GM21737 (cell line): ENCODE measurements at regions not wholly inside any gene's neighbourhood (a gene's known extent, or its start where the extent isn't known, plus 50 kb on each side); places are given as distances from the start of the nearest gene placed in this dataset.
"Not testable (repeated sequence)": the region's sequence is repeated elsewhere in the genome, so short reads cannot be mapped to it uniquely, and the experiment has no call there.

ENCODE experiments used
- ATAC-seq: cut with Tn5 transposase; IDR thresholded peaks from one replicate; pipeline ENCODE4 v1.9.1; 2021; ENCODE audit warnings: mild to moderate bottlenecking, moderate library complexity; ENCODE audit not compliant: unreplicated experiment

DNA sequence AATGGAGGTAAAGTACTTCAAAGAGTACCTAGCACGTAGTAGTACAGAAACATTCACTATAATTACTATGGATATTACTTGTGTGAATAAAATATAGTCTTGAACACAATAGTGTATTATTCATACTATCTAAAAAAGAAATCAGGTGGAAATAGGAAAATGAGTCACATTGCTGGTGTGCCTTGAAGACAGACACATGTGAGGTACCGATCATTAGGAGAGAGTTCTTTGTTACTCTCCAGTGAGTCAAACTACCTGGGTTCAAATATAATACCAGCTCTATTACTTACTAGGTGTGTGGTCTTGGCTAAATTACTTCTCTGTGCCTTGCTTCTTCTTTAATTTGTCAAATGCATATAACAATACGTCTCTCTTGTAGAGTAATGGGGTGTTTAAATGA is 50.8 kb upstream of the BEND6 start:
- ATAC-seq = no peak

DNA sequence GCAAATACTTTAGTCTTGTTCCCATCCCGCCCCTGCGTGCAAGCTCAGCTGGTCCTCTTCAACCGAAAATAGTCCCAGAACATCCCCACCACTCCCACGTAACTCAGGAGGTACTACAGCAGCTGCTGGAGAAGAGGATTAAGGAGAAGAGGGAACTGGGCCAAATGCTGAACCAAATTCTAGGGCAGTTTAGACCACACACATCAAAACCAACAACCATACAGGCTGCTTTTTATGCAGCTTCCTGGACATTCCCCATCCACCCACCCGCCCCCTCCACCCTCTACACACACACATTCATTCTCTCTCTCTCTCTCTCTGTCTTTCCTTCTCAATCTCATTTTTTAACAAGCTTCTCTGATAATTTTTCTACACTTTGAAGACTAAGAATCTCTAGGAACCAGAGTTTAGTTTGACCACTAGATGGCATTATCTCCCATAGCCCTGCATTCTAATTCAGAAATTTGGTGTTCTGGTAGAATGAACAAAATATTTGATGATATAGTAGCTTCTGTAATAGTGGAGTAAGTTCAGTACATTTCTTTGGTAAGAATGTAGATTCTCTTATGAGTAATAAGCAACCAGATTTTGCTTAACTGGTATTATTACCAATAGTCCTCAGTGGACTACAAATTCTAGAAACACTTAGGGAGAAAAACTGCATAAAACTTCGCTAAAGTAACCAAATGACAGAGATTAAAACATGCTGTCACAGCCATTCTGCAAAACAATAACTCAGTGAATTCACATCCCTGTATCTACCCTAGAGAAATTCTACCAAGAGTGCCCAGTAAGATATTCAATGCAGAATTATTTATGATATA is 52.1 kb upstream of the BEND6 start:
- ATAC-seq = no peak

- ATAC-seq = no peak
Observed at GRCh38 chr6:56900784-56901183, 54.1 kb upstream of the BEND6 start.

GRCh38 chr6:56899753-56900152 is 55.2 kb upstream of the BEND6 start:
- ATAC-seq = no peak

GRCh38 chr6:56899311-56899710 is 55.6 kb upstream of the BEND6 start:
- no peak for ATAC-seq

DNA sequence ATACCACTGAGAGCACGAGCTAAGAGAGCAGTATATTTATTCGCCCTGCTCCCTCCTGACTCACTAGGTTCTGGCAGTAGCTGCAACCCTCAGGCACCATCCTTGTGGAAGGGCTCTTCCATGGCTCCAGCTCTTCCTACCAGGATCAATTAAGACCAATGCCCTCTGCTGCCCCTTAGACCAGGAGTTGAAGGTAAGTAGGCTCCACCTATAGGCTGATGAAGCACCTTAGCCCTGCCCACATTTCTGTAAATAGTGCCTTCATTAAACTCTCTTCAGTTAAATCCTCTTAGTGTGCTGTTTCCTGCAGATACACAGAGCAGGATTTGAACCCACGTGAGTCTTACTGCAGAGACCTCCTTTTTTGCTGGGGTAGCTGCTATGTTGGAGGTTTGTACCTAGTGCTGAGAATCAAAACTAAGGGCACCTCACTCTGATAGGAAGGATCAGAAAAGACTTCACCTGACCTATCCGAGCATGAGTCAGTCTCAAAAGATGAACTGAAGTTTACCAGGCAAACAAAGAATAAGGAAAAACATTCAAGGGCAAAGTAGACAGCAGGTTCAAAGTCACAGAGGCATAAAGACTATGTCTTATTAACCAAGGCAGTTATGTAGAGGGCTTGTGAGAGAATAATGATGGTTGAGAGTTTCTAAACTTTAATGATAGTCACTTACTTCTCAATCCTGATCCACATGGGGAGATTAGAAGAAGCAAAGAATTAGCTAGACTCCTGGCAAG is 56.9 kb upstream of the BEND6 start:
- ATAC-seq = no peak

DNA sequence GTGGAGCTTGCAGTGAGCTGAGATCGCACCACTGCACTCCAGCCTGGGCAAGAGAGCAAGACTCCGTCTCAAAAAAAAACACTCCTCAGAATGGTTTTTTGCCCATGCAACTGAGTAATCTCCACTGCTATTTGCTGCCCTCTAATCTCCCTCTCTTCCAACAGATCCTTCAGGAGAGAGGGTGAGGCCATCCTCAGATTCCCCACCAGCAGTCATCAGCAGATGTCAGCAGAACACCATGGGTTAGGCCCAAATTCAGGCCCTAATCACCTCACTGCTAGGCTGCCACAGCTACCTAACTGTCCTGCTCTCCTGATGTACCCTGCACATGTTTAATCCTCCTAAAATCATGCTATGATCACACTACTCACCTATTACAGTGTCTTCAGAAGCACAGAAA is 63.2 kb upstream of the BEND6 start:
- no peak for ATAC-seq

GRCh38 chr6:56890683-56891429 is 64.1 kb upstream of the BEND6 start:
- peak; percentile 97 for ATAC-seq

- ATAC-seq = no peak
Observed at GRCh38 chr6:56890066-56890465, 64.8 kb upstream of the BEND6 start.

- no peak for ATAC-seq
Observed at GRCh38 chr6:56889492-56889891, 65.4 kb upstream of the BEND6 start.

DNA sequence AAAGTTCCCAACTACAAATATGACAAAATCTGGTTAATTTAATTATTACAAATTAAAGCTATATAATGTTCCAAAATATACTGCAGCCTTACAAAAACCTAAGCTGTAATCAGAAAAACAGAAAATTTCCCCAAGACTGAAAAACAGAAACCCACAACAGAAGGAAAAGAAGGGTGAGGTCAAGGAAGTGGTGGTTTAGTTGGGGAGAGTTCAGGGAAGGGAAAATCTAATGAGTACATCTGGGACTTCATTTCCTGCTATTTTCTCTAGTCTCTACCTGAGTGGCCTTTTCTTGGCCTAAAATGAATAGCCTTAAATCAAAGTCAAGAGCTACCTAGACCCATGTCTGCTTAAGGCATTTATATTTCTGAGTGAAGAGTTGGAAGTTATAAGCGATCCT is 66.2 kb upstream of the BEND6 start:
- no peak for ATAC-seq

DNA sequence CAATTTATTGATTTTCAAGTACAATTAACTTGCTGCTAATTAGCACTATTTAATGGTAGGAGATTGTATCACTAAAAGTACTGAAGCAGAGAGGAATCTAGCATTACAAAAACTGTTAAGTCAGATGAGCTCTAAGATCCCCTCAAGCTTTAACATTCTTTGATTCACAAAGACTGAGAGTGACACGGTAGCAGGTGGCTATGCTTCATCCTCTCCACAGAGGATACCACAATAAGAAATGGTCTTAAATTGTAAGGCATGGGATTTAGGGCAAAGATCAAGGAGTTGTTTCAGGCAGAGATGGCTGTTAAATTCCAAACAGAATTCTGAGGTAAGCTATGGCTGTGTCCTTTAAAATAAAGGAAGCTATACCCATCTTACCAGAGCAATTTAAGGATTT is 67.8 kb upstream of the BEND6 start:
- ATAC-seq = no peak

DNA sequence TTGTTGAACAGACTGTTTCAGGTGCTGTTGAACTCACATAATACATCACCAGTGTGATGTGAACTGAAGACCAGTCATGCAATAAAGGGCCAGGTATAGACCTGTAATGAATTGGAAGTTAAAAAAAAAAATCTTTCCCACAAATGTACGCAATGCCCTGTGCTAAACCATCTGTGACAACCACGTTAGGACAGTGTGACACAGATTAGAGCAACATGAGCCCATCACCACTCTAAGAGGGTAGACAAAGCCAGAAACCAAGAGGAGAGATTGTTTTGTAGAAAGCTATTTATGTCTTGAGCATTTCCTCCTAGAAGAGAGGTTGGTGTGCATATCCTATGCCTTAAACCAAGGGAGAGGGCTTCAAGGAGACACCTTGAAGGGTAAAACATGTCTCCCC is 77.0 kb upstream of the BEND6 start:
- no peak for ATAC-seq

GRCh38 chr6:56875961-56876360 is 78.9 kb upstream of the BEND6 start:
- no peak for ATAC-seq

- no peak for ATAC-seq
Observed at GRCh38 chr6:56875523-56875922, 79.4 kb upstream of the BEND6 start.

GRCh38 chr6:56874328-56874727 is 80.6 kb upstream of the BEND6 start:
- no peak for ATAC-seq

DNA sequence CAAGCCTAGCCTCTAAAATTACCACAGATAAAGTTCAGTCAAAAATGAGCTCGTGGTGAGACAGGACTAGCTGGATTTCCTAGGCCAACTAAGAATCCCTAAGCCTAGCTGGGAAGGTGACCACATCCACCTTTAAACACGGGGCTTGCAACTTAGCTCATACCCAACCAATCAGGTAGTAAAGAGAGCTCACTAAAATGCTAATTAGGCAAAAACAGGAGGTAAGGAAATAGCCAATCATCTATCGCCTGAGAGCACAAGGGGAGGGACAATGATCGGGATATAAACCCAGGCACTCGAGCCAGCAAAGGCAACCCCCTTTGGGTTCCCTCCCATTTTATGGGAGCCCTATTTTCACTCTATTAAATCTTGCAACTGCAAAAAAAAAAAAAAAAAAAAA is 84.9 kb upstream of the BEND6 start:
- ATAC-seq = not testable (repeated sequence)

GRCh38 chr6:56869346-56869745 is 85.6 kb upstream of the BEND6 start:
- no peak for ATAC-seq

DNA sequence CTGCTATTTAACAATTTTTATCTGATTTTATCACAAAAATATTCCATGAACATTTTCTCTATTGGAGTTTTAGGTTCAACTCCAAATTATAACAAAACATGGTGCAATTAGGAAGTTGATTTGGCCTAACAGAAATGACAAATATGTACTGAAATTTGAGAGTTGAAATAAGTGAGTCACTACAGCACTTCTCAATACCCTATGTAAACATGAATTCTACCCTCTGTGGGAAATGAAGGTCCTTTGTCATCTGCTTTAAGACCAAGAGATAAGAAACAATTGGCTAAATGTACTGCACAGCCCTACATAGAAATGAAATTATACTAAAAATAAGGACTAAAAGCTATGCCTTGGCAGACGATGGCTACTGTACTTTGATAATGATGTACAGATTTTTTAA is 86.2 kb upstream of the BEND6 start:
- no peak for ATAC-seq

DNA sequence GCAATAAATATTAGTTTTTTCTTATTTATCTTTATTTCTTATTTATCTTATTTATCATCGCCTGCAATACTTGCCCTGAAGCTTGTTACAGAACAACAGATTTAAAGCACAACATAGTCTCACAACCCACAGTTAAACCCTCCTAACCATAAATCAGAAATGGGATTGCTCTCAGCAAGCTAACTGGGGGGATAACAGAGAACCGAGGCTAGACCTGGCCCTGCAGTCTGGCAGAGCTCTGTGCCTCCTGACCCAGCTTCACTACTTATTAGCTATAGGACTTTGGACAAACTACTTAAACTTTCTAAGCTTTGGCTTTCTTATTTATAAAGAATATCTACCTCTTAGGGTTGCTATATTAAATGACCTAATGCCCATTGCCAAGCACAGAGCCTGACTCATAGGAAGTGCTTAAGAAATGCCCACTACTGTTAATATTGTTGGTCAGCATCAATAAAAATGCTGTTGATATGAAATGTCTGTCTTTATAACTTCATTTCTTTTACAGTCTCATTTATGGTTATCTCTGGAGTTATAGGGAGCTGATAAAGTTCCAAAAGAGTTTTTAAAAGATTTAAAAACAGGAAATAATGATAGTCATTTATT is 87.9 kb upstream of the BEND6 start:
- ATAC-seq = no peak
